GM18861 (cell line): ENCODE measurements at regions not wholly inside any gene's neighbourhood (a gene's known extent, or its start where the extent isn't known, plus 50 kb on each side); places are given as distances from the start of the nearest gene placed in this dataset.

Experiments
- ATAC-seq: cut with Tn5 transposase; IDR thresholded peaks from one replicate; pipeline ENCODE4 v1.9.1; 2021; ENCODE audit not compliant: unreplicated experiment

GRCh38 chr2:67462738-67463496, 65.8 kb downstream of the ETAA1 start:
- ATAC-seq: no peak

GRCh38 chr2:67463810-67464209, 66.7 kb downstream of the ETAA1 start:
- ATAC-seq: no peak

GRCh38 chr2:67465623-67466022, 68.5 kb downstream of the ETAA1 start:
- no peak for ATAC-seq

GRCh38 chr2:67466734-67467133, 69.6 kb downstream of the ETAA1 start:
- no peak for ATAC-seq

GRCh38 chr2:67471681-67472080, 74.5 kb downstream of the ETAA1 start:
- ATAC-seq: no peak

GRCh38 chr2:67476809-67477790, 80.0 kb downstream of the ETAA1 start:
- no peak for ATAC-seq

- ATAC-seq: no peak
These were observed 82.1 kb downstream of the ETAA1 start for GRCh38 chr2:67479261-67479660.

GRCh38 chr2:67485431-67485830, 88.3 kb downstream of the ETAA1 start:
- no peak for ATAC-seq

- no peak for ATAC-seq
These were observed 89.1 kb downstream of the ETAA1 start for GRCh38 chr2:67486041-67486796.

- no peak for ATAC-seq
These were observed 90.9 kb downstream of the ETAA1 start for GRCh38 chr2:67487993-67488392.

- ATAC-seq: no peak
These were observed 92.3 kb downstream of the ETAA1 start for GRCh38 chr2:67489396-67489795.

- no peak for ATAC-seq
These were observed 101.8 kb downstream of the ETAA1 start for GRCh38 chr2:67498931-67499330.

GRCh38 chr2:67499989-67500388, 102.9 kb downstream of the ETAA1 start:
- no peak for ATAC-seq

GRCh38 chr2:67500541-67500940, 103.4 kb downstream of the ETAA1 start:
- ATAC-seq: no peak

GRCh38 chr2:67502346-67503065, 105.4 kb downstream of the ETAA1 start:
- no peak for ATAC-seq

- ATAC-seq: no peak
These were observed 106.1 kb downstream of the ETAA1 start for GRCh38 chr2:67503066-67503795.

- ATAC-seq: no peak
These were observed 113.6 kb downstream of the ETAA1 start for GRCh38 chr2:67510745-67511144.

GRCh38 chr2:67514515-67514914, 117.4 kb downstream of the ETAA1 start:
- no peak for ATAC-seq

- ATAC-seq: no peak
These were observed 117.9 kb downstream of the ETAA1 start for GRCh38 chr2:67515056-67515455.

GRCh38 chr2:67515538-67515937, 118.4 kb downstream of the ETAA1 start:
- no peak for ATAC-seq
